T-cell (primary cell): ENCODE measurements at regions not wholly inside any gene's neighbourhood (a gene's known extent, or its start where the extent isn't known, plus 50 kb on each side); places are given as distances from the start of the nearest gene placed in this dataset.
"Not testable (repeated sequence)": the region's sequence is repeated elsewhere in the genome, so short reads cannot be mapped to it uniquely, and the experiment has no call there.

Source experiments
- ATAC-seq, 4 experiments: fragments of 200-7000 bp in 3 of 4; fragments of 150-1000 bp in 1 of 4; cut with Tn5 transposase; replicated peaks in 1 of 4; 1 replicate in 3 of 4; 2 replicates in 1 of 4; pipeline ENCODE4 v1.10.0; 2021; ENCODE audit warnings: moderate library complexity in 3 of 4, mild to moderate bottlenecking in 2 of 4, moderate number of reproducible peaks in 1 of 4
- CTCF ChIA-PET, 2 donors: fragments of 300-600 bp; sonication (Branson Sonifier 250); formaldehyde crosslinking; loops; one replicate each; lab custom pipeline; 2022; ENCODE audit warnings: antibody characterized with exemption in 2 of 2; lab: Charles Lee
- POLR2A ChIA-PET, 2 donors: fragments of 300-600 bp; sonication (Branson Sonifier 250); formaldehyde crosslinking; loops; one replicate each; lab custom pipeline; 2022; ENCODE audit warnings: antibody characterized with exemption in 2 of 2; lab: Charles Lee
- DNase-seq, 35 experiments: peaks; one replicate each; pipeline versions ENCODE4 v3.0.0 to v3.0.0-alpha.2; 2013 to 2023
- H3K27ac ChIP-seq: one replicate; pipeline ENCODE4 v1.5.1; 2013; ENCODE audit warnings: low read length
- H3K27me3 ChIP-seq, 2 experiments: replicated peaks in 1 of 2; 1 replicate in 1 of 2; 2 replicates in 1 of 2; pipeline versions ENCODE4 v1.6.1 to v1.7.0; 2013; ENCODE audit warnings: low read length in 1 of 2, mixed read lengths in 1 of 2; ENCODE audit not compliant: control insufficient read depth in 2 of 2, insufficient read depth in 2 of 2; ENCODE audit errors: extremely low read depth in 1 of 2
- H3K36me3 ChIP-seq, 2 donors: 1 replicate in 1 of 2; 2 replicates in 1 of 2; pipeline versions ENCODE4 v1.6.1 to v1.7.0; 2013; ENCODE audit warnings: low read length in 1 of 2; ENCODE audit not compliant: control insufficient read depth in 2 of 2, insufficient read depth in 1 of 2; ENCODE audit errors: extremely low read depth in 1 of 2
- H3K4me1 ChIP-seq, 2 experiments: 1 replicate in 1 of 2; 2 replicates in 1 of 2; pipeline versions ENCODE4 v1.6.1 to v1.7.0; 2013; ENCODE audit warnings: low read length in 2 of 2, mixed read lengths in 1 of 2; ENCODE audit not compliant: insufficient read depth in 2 of 2, control insufficient read depth in 1 of 2; ENCODE audit errors: extremely low read depth in 1 of 2
- H3K4me3 ChIP-seq, 2 donors: 1 replicate in 1 of 2; 2 replicates in 1 of 2; pipeline versions ENCODE4 v1.5.1 to v1.7.0; 2013; ENCODE audit warnings: mild to moderate bottlenecking in 2 of 2, low read length in 1 of 2, moderate library complexity in 1 of 2; ENCODE audit not compliant: control insufficient read depth in 1 of 2; ENCODE audit errors: extremely low read depth in 1 of 2
- H3K9me3 ChIP-seq: 2 replicates; pipeline ENCODE4 v1.7.0; 2013
- H3K27ac Mint-ChIP-seq, 2 donors: one replicate each; pipeline ENCODE4 v1.8.0; 2020 to 2021; ENCODE audit warnings: mild to moderate bottlenecking in 2 of 2, mixed read lengths in 2 of 2
- H3K27me3 Mint-ChIP-seq, 2 donors: one replicate each; pipeline ENCODE4 v1.8.0; 2021 to 2022; ENCODE audit warnings: mixed read lengths in 2 of 2
- H3K36me3 Mint-ChIP-seq: one replicate; pipeline ENCODE4 v1.8.0; 2021; ENCODE audit warnings: mixed read lengths
- H3K4me1 Mint-ChIP-seq, 3 donors: one replicate each; pipeline ENCODE4 v1.8.0; 2020 to 2022; ENCODE audit warnings: mixed read lengths in 3 of 3, mild to moderate bottlenecking in 1 of 3
- H3K4me3 Mint-ChIP-seq, 3 donors: one replicate each; pipeline ENCODE4 v1.8.0; 2020 to 2022; ENCODE audit warnings: mild to moderate bottlenecking in 3 of 3, mixed read lengths in 3 of 3, moderate library complexity in 3 of 3
- H3K9me3 Mint-ChIP-seq, 3 donors: one replicate each; pipeline ENCODE4 v1.8.0; 2020 to 2022; ENCODE audit warnings: mixed read lengths in 3 of 3
- WGBS: methylation state at CpG from one replicate; pipeline ENCODE4 v1.1.5; 2013; ENCODE audit warnings: missing lambda C conversion rate; ENCODE audit not compliant: insufficient coverage; 5-methylcytosine and 5-hydroxymethylcytosine counted together

- no peaks in the 10 kb centered on the region for H3K36me3 ChIP-seq
- H3K9me3 ChIP-seq = no peaks in the 10 kb centered on the region
- no peaks in the 10 kb centered on the region for H3K4me1 Mint-ChIP-seq
- no peak overlapping the region for H3K27ac ChIP-seq
- ATAC-seq (no peak), DNase-seq (no peak)
- ChIA-PET CTCF (no interaction called here), POLR2A (no interaction called here)
- H3K27me3 Mint-ChIP-seq = peaks cover 4 to 5% of the 10 kb centered on the region in 2 donors
- H3K4me3 Mint-ChIP-seq = no peak overlapping the region
- no peak overlapping the region for H3K4me3 ChIP-seq
- H3K9me3 Mint-ChIP-seq = peaks cover 3 to 19% (median 10%) of the 10 kb centered on the region in 3 donors
- peaks cover 0 to 6% of the 10 kb centered on the region in 2 experiments for H3K27me3 ChIP-seq
- no peaks in the 10 kb centered on the region for H3K4me1 ChIP-seq
- 92% methylated on average over 2 of the region's 3 CpGs for WGBS
- H3K36me3 Mint-ChIP-seq = no peaks in the 10 kb centered on the region
- H3K27ac Mint-ChIP-seq = no peak overlapping the region
Observed at GRCh38 chr14:34147461-34147860, 196.6 kb upstream of the EGLN3 start.

- H3K36me3 Mint-ChIP-seq, H3K4me3 Mint-ChIP-seq, DNase-seq, H3K4me1 ChIP-seq, H3K27ac ChIP-seq, ATAC-seq, H3K36me3 ChIP-seq, H3K27me3 ChIP-seq, H3K27me3 Mint-ChIP-seq, H3K9me3 ChIP-seq, H3K27ac Mint-ChIP-seq, H3K4me1 Mint-ChIP-seq, CTCF ChIA-PET, POLR2A ChIA-PET, H3K4me3 ChIP-seq: not testable (repeated sequence)
- peaks cover 6 to 32% (median 15%) of the 10 kb centered on the region in 3 donors for H3K9me3 Mint-ChIP-seq
- WGBS = 95% methylated on average over 3 of the region's 6 CpGs
Observed at GRCh38 chr14:34140127-34140526, 189.3 kb upstream of the EGLN3 start.

GRCh38 chr14:34139160-34140121 lies 188.6 kb upstream of the EGLN3 start:
- H3K4me3 ChIP-seq, DNase-seq, H3K27ac ChIP-seq, CTCF ChIA-PET, H3K27ac Mint-ChIP-seq, H3K36me3 ChIP-seq, H3K4me1 ChIP-seq, H3K36me3 Mint-ChIP-seq, H3K27me3 Mint-ChIP-seq, H3K27me3 ChIP-seq, H3K9me3 ChIP-seq, POLR2A ChIA-PET, H3K4me1 Mint-ChIP-seq, H3K4me3 Mint-ChIP-seq, ATAC-seq: not testable (repeated sequence)
- peaks cover 6 to 27% (median 9%) of the 10 kb centered on the region in 3 donors for H3K9me3 Mint-ChIP-seq
- 90% methylated on average over 9 of the region's 13 CpGs for WGBS

- no peaks in the 10 kb centered on the region for H3K36me3 ChIP-seq
- no peak for ATAC-seq
- ChIA-PET POLR2A (no interaction called here), CTCF (no interaction called here)
- 61% methylated on average over 2 of the region's 4 CpGs for WGBS
- Mint-ChIP-seq H3K27me3 (peaks cover 0 to 1% of the 10 kb centered on the region in 2 donors), H3K9me3 (peaks cover 4 to 20% (median 5%) of the 10 kb centered on the region in 3 donors), H3K36me3 (no peaks in the 10 kb centered on the region), H3K4me3 (no peak overlapping the region), H3K27ac (no peak overlapping the region), H3K4me1 (no peaks in the 10 kb centered on the region)
- peaks cover 0 to 6% of the 10 kb centered on the region in 2 experiments for H3K27me3 ChIP-seq
- no peak for DNase-seq
- H3K4me1 ChIP-seq = no peaks in the 10 kb centered on the region
- H3K27ac ChIP-seq = no peak overlapping the region
- H3K9me3 ChIP-seq = no peaks in the 10 kb centered on the region
- no peak overlapping the region for H3K4me3 ChIP-seq
Observed at GRCh38 chr14:34138175-34138574, 187.3 kb upstream of the EGLN3 start.

- Mint-ChIP-seq H3K36me3 (no peaks in the 10 kb centered on the region), H3K4me3 (no peak overlapping the region), H3K9me3 (peaks cover 2 to 12% (median 5%) of the 10 kb centered on the region in 3 donors), H3K27ac (no peak overlapping the region), H3K4me1 (no peaks in the 10 kb centered on the region), H3K27me3 (peaks cover 0 to 9% of the 10 kb centered on the region in 2 donors)
- ChIA-PET CTCF (no interaction called here), POLR2A (no interaction called here)
- H3K27ac ChIP-seq = no peak overlapping the region
- H3K9me3 ChIP-seq = no peaks in the 10 kb centered on the region
- H3K4me3 ChIP-seq = no peak overlapping the region
- no CpG with 5 or more reads among the region's 3 CpGs for WGBS
- peaks cover 0 to 6% of the 10 kb centered on the region in 2 experiments for H3K27me3 ChIP-seq
- H3K36me3 ChIP-seq = no peaks in the 10 kb centered on the region
- no peak for DNase-seq
- no peak for ATAC-seq
- H3K4me1 ChIP-seq = no peaks in the 10 kb centered on the region
Observed at GRCh38 chr14:34137001-34137745, 186.3 kb upstream of the EGLN3 start.

- Histone ChIP-seq H3K9me3 (no peaks in the 10 kb centered on the region), H3K27me3 (peaks cover 0 to 6% of the 10 kb centered on the region in 2 experiments), H3K4me1 (no peaks in the 10 kb centered on the region), H3K36me3 (no peaks in the 10 kb centered on the region), H3K4me3 (no peak overlapping the region), H3K27ac (no peak overlapping the region)
- H3K4me1 Mint-ChIP-seq = no peaks in the 10 kb centered on the region
- ATAC-seq = no peak
- H3K36me3 Mint-ChIP-seq = no peaks in the 10 kb centered on the region
- H3K27ac Mint-ChIP-seq = no peak overlapping the region
- WGBS = 78% methylated on average over 4 of the region's 7 CpGs
- no peak overlapping the region for H3K4me3 Mint-ChIP-seq
- peaks cover 0 to 12% of the 10 kb centered on the region in 2 donors for H3K27me3 Mint-ChIP-seq
- no peak for DNase-seq
- ChIA-PET POLR2A (no interaction called here), CTCF (no interaction called here)
- H3K9me3 Mint-ChIP-seq = no peaks in the 10 kb centered on the region
Observed at GRCh38 chr14:34135492-34135891, 184.6 kb upstream of the EGLN3 start.
